ENCODE measurements at regions not wholly inside any gene's neighbourhood (a gene's known extent, or its start where the extent isn't known, plus 50 kb on each side); places are given as distances from the start of the nearest gene placed in this dataset.

DNA sequence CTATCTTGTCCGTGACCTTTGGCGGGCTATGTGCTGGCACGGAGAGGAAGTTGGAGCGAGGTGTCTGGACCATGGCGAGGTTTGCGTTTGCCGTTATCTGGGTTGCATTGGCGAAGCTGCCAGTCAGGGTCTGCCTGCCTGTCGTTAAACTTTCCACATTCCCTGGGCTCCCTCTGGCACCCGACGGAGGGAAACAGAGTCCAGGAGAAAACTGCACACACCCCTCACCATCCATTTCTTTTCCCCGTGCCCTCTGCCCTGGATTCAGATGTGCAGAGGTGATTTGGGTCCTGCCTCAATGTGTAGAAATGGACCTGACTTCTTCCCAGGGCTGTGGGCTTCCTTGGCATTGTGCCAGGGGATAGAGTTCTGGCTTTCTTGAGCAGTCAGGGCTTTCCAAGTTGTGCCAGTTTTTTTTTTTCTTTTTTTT is 142.4 kb downstream of the URI1 start:
- no peak for ATAC-seq
- intact Hi-C loops (cut with micrococcal nuclease), result no loop called here
- Histone ChIP-seq H2AFZ (ENCODE audit: low read depth, low read length, poor library complexity, severe bottlenecking) (no peak overlapping the region), H3K9me3 (ENCODE audit: control insufficient read depth in 1 of 2, insufficient read depth in 1 of 2, low read depth in 1 of 2, low read length in 2 of 2) (no peaks in the 10 kb centered on the region), H3K27ac (ENCODE audit: low read depth, low read length) (no peak overlapping the region), H3K9ac (ENCODE audit: low read length) (no peak overlapping the region), H3K4me3 (replicated peaks in 1 of 2; ENCODE audit: low read depth in 1 of 2, low read length in 2 of 2) (no peak overlapping the region), H3K4me1 (ENCODE audit: control insufficient read depth in 1 of 2, insufficient read depth in 2 of 2, low read length in 2 of 2) (peaks cover 3 to 9% of the 10 kb centered on the region in 2 experiments; a peak in 3 of 4 replicates), H3K4me2 (ENCODE audit: low read length) (no peak overlapping the region), H3K36me3 (ENCODE audit: control insufficient read depth in 1 of 2, insufficient read depth in 2 of 2, low read length in 2 of 2) (no peaks in the 10 kb centered on the region), H3K9me2 (ENCODE audit: insufficient read depth) (no peaks in the 10 kb centered on the region), H3K27me3 (ENCODE audit: insufficient read depth, low read length) (peaks cover 3% of the 10 kb centered on the region; the same call in 1 of the 2 replicates), H3K79me2 (ENCODE audit: insufficient read depth, low read length) (no peaks in the 10 kb centered on the region), H4K20me1 (ENCODE audit: insufficient read depth) (no peaks in the 10 kb centered on the region)
- BruUV-seq (replicated peaks), result no TSS peak
- no peak for TF ChIP-seq CBX3 (IDR thresholded peaks at IDR 0.05; ENCODE audit: low read depth)
- TF ChIP-seq RAD21 (IDR thresholded peaks at IDR 0.05; ENCODE audit: low read depth), result no peak
- no peak for TF ChIP-seq ZBTB33 (IDR thresholded peaks at IDR 0.05; ENCODE audit: extremely low read depth, insufficient replicate concordance, low read length)
- ChIA-PET POLR2A (no interaction called here), RAD21 (ENCODE audit: low non-redundant PET in 1 of 2, low total read pairs in 2 of 2, uncharacterized antibody in 2 of 2, unreplicated experiment in 2 of 2) (no interaction called here), CTCF (no interaction called here)
- DNase-seq (ENCODE audit: low read depth, low spot score), result no peak

DNA sequence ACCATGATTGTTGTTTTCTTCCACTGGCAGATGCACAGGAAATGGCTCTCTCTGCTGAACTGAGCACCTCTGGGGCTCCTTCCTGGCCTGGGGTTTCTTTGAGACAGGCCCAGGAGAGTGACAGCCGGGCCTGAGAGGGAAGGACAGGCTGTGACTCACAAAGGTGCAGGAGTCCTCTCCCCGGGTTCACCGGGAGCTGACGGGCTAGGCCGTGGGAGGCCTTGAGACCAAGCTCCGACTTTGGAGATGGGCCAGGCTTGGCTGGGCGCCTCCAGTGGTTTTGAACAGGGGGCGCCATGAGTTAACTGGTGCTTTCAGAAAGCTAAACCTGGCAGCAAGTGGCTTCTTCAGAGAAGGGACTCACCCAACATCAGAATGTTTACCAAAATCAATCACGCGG is 143.4 kb downstream of the URI1 start:
- DNase-seq (ENCODE audit: low read depth, low spot score) (peak; percentile 16), ATAC-seq (peak; percentile 83)
- no peaks in the 10 kb centered on the region for H3K27me3 ChIP-seq (ENCODE audit: insufficient read depth, low read length)
- no peak overlapping the region for H3K4me3 ChIP-seq (replicated peaks in 1 of 2; ENCODE audit: low read depth in 1 of 2, low read length in 2 of 2)
- POLR2A ChIA-PET, result no interaction called here
- intact Hi-C loops (cut with micrococcal nuclease), result no loop called here
- CTCF ChIA-PET, result no interaction called here
- no peak overlapping the region for H3K9ac ChIP-seq (ENCODE audit: low read length)
- no peak for TF ChIP-seq SIN3A (IDR thresholded peaks at IDR 0.05; ENCODE audit: low read depth)
- no peak for TF ChIP-seq ZNF274 (IDR thresholded peaks at IDR 0.05; ENCODE audit: low read depth, low read length)
- TF ChIP-seq, protein P1, sequence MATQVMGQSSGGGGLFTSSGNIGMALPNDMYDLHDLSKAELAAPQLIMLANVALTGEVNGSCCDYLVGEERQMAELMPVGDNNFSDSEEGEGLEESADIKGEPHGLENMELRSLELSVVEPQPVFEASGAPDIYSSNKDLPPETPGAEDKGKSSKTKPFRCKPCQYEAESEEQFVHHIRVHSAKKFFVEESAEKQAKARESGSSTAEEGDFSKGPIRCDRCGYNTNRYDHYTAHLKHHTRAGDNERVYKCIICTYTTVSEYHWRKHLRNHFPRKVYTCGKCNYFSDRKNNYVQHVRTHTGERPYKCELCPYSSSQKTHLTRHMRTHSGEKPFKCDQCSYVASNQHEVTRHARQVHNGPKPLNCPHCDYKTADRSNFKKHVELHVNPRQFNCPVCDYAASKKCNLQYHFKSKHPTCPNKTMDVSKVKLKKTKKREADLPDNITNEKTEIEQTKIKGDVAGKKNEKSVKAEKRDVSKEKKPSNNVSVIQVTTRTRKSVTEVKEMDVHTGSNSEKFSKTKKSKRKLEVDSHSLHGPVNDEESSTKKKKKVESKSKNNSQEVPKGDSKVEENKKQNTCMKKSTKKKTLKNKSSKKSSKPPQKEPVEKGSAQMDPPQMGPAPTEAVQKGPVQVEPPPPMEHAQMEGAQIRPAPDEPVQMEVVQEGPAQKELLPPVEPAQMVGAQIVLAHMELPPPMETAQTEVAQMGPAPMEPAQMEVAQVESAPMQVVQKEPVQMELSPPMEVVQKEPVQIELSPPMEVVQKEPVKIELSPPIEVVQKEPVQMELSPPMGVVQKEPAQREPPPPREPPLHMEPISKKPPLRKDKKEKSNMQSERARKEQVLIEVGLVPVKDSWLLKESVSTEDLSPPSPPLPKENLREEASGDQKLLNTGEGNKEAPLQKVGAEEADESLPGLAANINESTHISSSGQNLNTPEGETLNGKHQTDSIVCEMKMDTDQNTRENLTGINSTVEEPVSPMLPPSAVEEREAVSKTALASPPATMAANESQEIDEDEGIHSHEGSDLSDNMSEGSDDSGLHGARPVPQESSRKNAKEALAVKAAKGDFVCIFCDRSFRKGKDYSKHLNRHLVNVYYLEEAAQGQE (IDR thresholded peaks at IDR 0.05; ENCODE audit: low read depth), result no peak
- no peak for TF ChIP-seq ZBTB33 (IDR thresholded peaks at IDR 0.05; ENCODE audit: extremely low read depth, insufficient replicate concordance, low read length)
- no peak for TF ChIP-seq EZH2 (IDR thresholded peaks at IDR 0.05)
- peak in 2 of 3 experiments; percentile 21 to 23; a peak in 2 of 6 replicates for TF ChIP-seq CTCF (IDR thresholded peaks at IDR 0.05 in 2 of 3, conservative IDR thresholded peaks at IDR 0.05 in 1 of 3; ENCODE audit: borderline replicate concordance in 1 of 3, insufficient read depth in 1 of 3, low read depth in 2 of 3, low read length in 2 of 3)
- peak; percentile 26; the same call in 1 of the 2 replicates for TF ChIP-seq RAD21 (IDR thresholded peaks at IDR 0.05; ENCODE audit: low read depth)
- no peak for TF ChIP-seq FOSL1 (IDR thresholded peaks at IDR 0.05; ENCODE audit: low read depth)
- H3K4me2 ChIP-seq (ENCODE audit: low read length), result peak overlapping the region; percentile 34; the same call in 1 of the 2 replicates
- H3K27ac ChIP-seq (ENCODE audit: low read depth, low read length), result no peak overlapping the region
- no peaks in the 10 kb centered on the region for H4K20me1 ChIP-seq (ENCODE audit: insufficient read depth)
- no peaks in the 10 kb centered on the region for H3K9me3 ChIP-seq (ENCODE audit: control insufficient read depth in 1 of 2, insufficient read depth in 1 of 2, low read depth in 1 of 2, low read length in 2 of 2)
- no peaks in the 10 kb centered on the region for H3K36me3 ChIP-seq (ENCODE audit: control insufficient read depth in 1 of 2, insufficient read depth in 2 of 2, low read length in 2 of 2)
- peak overlapping the region; percentile 45 for H2AFZ ChIP-seq (ENCODE audit: low read depth, low read length, poor library complexity, severe bottlenecking)
- H3K9me2 ChIP-seq (ENCODE audit: insufficient read depth), result no peaks in the 10 kb centered on the region
- H3K4me1 ChIP-seq (ENCODE audit: control insufficient read depth in 1 of 2, insufficient read depth in 2 of 2, low read length in 2 of 2), result peaks cover 3 to 9% of the 10 kb centered on the region in 2 experiments; a peak in 3 of 4 replicates
- BruUV-seq (replicated peaks), result no TSS peak
- no peaks in the 10 kb centered on the region for H3K79me2 ChIP-seq (ENCODE audit: insufficient read depth, low read length)
- RAD21 ChIA-PET (ENCODE audit: low non-redundant PET in 1 of 2, low total read pairs in 2 of 2, uncharacterized antibody in 2 of 2, unreplicated experiment in 2 of 2), result no interaction called here
